CD4-positive, alpha-beta T cell treated with Interleukin-17A for 1 hour (primary cell): ENCODE measurements at regions not wholly inside any gene's neighbourhood (a gene's known extent, or its start where the extent isn't known, plus 50 kb on each side); places are given as distances from the start of the nearest gene placed in this dataset.

Experiments
- DNase-seq: peaks from one replicate; pipeline ENCODE4 v3.0.0-alpha.2; 2020

DNA sequence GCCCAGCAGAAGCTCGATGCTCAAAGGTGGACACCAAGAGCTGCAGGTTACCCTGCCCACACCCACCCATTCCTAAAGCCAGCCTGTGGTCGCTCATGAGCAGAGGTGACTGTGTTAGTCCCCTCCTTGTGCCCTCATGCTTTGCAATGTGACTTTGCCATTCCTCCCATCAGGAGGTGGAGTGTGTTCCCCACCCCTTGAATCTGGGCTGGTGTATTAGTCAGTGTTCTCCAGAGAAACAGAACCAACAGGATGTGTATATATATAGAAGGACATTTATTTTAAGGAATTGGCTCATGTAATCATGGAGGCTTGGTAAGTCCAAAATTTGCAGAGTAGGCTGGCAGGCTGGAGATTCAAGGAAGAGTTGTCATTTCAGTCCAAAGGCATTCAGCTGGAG, 54.4 kb upstream of the RNF24 start:
- DNase-seq, result no peak

DNA sequence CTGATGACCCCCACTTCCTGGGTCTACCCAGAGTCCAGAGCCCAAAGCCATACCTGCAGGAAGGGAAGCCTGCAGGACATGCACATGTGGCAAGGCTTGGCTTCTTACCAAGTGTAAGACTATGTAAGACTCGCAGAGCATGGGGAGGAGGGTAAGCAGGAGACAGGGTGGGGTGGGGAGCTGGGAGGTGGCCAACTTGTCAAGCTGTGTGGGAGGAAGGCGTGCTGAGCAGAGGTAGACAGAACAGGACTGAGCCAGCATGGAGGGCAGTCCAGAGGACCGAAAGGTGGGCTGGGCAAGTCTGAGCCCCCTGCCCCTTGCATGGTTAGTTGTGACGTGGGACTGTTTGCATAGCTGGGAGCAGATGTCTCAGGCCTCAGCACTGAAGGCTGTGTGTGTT, 53.4 kb upstream of the RNF24 start:
- no peak for DNase-seq

- no peak for DNase-seq
These were observed 52.4 kb upstream of the RNF24 start for GRCh38 chr20:4067600-4068261.

DNA sequence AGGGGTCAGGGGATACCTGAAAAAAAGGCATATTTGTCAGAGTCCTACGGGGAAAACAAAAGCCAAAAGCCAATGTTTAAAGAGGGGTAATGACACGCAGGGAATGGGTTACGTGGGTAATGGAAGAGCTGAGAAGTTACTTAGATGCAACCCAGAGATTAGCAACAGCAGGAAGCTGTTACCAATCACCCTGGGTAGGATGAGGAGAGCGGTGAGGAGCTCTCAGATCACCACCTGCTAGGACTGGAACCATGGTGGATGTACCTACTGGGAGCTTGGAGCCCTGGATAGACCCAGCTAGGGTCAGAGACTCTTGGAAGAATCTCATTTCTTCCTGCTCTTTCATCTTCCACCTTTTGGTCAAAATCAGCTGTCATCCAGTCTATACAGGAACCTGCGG, 51.2 kb upstream of the RNF24 start:
- DNase-seq, result no peak

- no peak for DNase-seq
These were observed 50.1 kb upstream of the RNF24 start for GRCh38 chr20:4065391-4065844.
